ENCODE measurements at regions not wholly inside any gene's neighbourhood (a gene's known extent, or its start where the extent isn't known, plus 50 kb on each side); places are given as distances from the start of the nearest gene placed in this dataset.

- no peak for TF ChIP-seq MIER3 (CRISPR knock-in tag; IDR thresholded peaks at IDR 0.05; ENCODE audit: borderline replicate concordance)
- TF ChIP-seq, protein P1, sequence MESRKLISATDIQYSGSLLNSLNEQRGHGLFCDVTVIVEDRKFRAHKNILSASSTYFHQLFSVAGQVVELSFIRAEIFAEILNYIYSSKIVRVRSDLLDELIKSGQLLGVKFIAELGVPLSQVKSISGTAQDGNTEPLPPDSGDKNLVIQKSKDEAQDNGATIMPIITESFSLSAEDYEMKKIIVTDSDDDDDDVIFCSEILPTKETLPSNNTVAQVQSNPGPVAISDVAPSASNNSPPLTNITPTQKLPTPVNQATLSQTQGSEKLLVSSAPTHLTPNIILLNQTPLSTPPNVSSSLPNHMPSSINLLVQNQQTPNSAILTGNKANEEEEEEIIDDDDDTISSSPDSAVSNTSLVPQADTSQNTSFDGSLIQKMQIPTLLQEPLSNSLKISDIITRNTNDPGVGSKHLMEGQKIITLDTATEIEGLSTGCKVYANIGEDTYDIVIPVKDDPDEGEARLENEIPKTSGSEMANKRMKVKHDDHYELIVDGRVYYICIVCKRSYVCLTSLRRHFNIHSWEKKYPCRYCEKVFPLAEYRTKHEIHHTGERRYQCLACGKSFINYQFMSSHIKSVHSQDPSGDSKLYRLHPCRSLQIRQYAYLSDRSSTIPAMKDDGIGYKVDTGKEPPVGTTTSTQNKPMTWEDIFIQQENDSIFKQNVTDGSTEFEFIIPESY (CRISPR knock-in tag; IDR thresholded peaks at IDR 0.05) = no peak
- TF ChIP-seq, protein P2, sequence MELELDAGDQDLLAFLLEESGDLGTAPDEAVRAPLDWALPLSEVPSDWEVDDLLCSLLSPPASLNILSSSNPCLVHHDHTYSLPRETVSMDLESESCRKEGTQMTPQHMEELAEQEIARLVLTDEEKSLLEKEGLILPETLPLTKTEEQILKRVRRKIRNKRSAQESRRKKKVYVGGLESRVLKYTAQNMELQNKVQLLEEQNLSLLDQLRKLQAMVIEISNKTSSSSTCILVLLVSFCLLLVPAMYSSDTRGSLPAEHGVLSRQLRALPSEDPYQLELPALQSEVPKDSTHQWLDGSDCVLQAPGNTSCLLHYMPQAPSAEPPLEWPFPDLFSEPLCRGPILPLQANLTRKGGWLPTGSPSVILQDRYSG (CRISPR knock-in tag; IDR thresholded peaks at IDR 0.05) = no peak
- no peak for TF ChIP-seq TCF7L2 (IDR thresholded peaks at IDR 0.05; ENCODE audit: low read depth, low read length)
These were observed 211.8 kb downstream of the INSC start for GRCh38 chr11:15326520-15326919.
